ENCODE measurements at regions not wholly inside any gene's neighbourhood (a gene's known extent, or its start where the extent isn't known, plus 50 kb on each side); places are given as distances from the start of the nearest gene placed in this dataset.

- no peaks in the 10 kb centered on the region for H3K36me3 ChIP-seq (ENCODE audit: control insufficient read depth in 1 of 2, insufficient read depth in 2 of 2, low read length in 2 of 2)
- H2AFZ ChIP-seq (ENCODE audit: low read depth, low read length, poor library complexity, severe bottlenecking), result no peak overlapping the region
- H3K27me3 ChIP-seq (ENCODE audit: insufficient read depth, low read length), result no peaks in the 10 kb centered on the region
- no peaks in the 10 kb centered on the region for H3K79me2 ChIP-seq (ENCODE audit: insufficient read depth, low read length)
- intact Hi-C loops (cut with micrococcal nuclease), result no loop called here
- ChIA-PET RAD21 (ENCODE audit: low non-redundant PET in 1 of 2, low total read pairs in 2 of 2, uncharacterized antibody in 2 of 2, unreplicated experiment in 2 of 2) (no interaction called here), POLR2A (no interaction called here), CTCF (no interaction called here)
- H3K4me2 ChIP-seq (ENCODE audit: low read length), result no peak overlapping the region
- no peaks in the 10 kb centered on the region for H3K9me2 ChIP-seq (ENCODE audit: insufficient read depth)
- ATAC-seq, result no peak
- DNase-seq (ENCODE audit: low read depth, low spot score), result no peak
- H3K4me1 ChIP-seq (ENCODE audit: control insufficient read depth in 1 of 2, insufficient read depth in 2 of 2, low read length in 2 of 2), result no peaks in the 10 kb centered on the region
- H3K4me3 ChIP-seq (replicated peaks in 1 of 2; ENCODE audit: low read depth in 1 of 2, low read length in 2 of 2), result no peak overlapping the region
- H4K20me1 ChIP-seq (ENCODE audit: insufficient read depth), result no peaks in the 10 kb centered on the region
- no peak overlapping the region for H3K9ac ChIP-seq (ENCODE audit: low read length)
- H3K9me3 ChIP-seq (ENCODE audit: control insufficient read depth in 1 of 2, insufficient read depth in 1 of 2, low read depth in 1 of 2, low read length in 2 of 2), result no peaks in the 10 kb centered on the region; a peak in 1 of 4 replicates
- no peak for TF ChIP-seq ELF1 (IDR thresholded peaks at IDR 0.05; ENCODE audit: borderline replicate concordance, low read depth)
- BruUV-seq (replicated peaks), result no TSS peak
- no peak overlapping the region for H3K27ac ChIP-seq (ENCODE audit: low read depth, low read length)
Measured at GRCh38 chr3:70743754-70744153, 431.3 kb upstream of the MDFIC2 start.

- CTCF ChIA-PET, result no interaction called here
- no TSS peak for BruUV-seq (replicated peaks)
Measured at GRCh38 chr3:70742081-70742480, 429.6 kb upstream of the MDFIC2 start.

More at GRCh38 chr3:70742081-70742480, 429.6 kb upstream of the MDFIC2 start:
- Histone ChIP-seq H3K9me3 (ENCODE audit: control insufficient read depth in 1 of 2, insufficient read depth in 1 of 2, low read depth in 1 of 2, low read length in 2 of 2) (no peaks in the 10 kb centered on the region), H3K9me2 (ENCODE audit: insufficient read depth) (no peaks in the 10 kb centered on the region), H3K27me3 (ENCODE audit: insufficient read depth, low read length) (no peaks in the 10 kb centered on the region), H3K9ac (ENCODE audit: low read length) (no peak overlapping the region), H3K27ac (ENCODE audit: low read depth, low read length) (no peak overlapping the region), H2AFZ (ENCODE audit: low read depth, low read length, poor library complexity, severe bottlenecking) (no peak overlapping the region), H3K4me2 (ENCODE audit: low read length) (no peak overlapping the region), H3K4me3 (replicated peaks in 1 of 2; ENCODE audit: low read depth in 1 of 2, low read length in 2 of 2) (no peak overlapping the region), H3K79me2 (ENCODE audit: insufficient read depth, low read length) (no peaks in the 10 kb centered on the region), H4K20me1 (ENCODE audit: insufficient read depth) (no peaks in the 10 kb centered on the region), H3K4me1 (ENCODE audit: control insufficient read depth in 1 of 2, insufficient read depth in 2 of 2, low read length in 2 of 2) (no peaks in the 10 kb centered on the region), H3K36me3 (ENCODE audit: control insufficient read depth in 1 of 2, insufficient read depth in 2 of 2, low read length in 2 of 2) (no peaks in the 10 kb centered on the region)
- TF ChIP-seq REST (IDR thresholded peaks at IDR 0.05; ENCODE audit: low read depth) (no peak), CEBPB (IDR thresholded peaks at IDR 0.05; ENCODE audit: low read depth) (no peak), YY1 (IDR thresholded peaks at IDR 0.05; ENCODE audit: extremely low read depth, insufficient replicate concordance, low read depth, low read length) (no peak), EGR1 (IDR thresholded peaks at IDR 0.05; ENCODE audit: low read depth) (no peak), ZNF274 (IDR thresholded peaks at IDR 0.05; ENCODE audit: low read depth, low read length) (no peak), MAX (IDR thresholded peaks at IDR 0.05) (no peak), EZH2 (IDR thresholded peaks at IDR 0.05) (no peak), POLR2AphosphoS5 (IDR thresholded peaks at IDR 0.05; ENCODE audit: low read depth, low read length) (no peak), ELF1 (IDR thresholded peaks at IDR 0.05; ENCODE audit: borderline replicate concordance, low read depth) (no peak), FOSL1 (IDR thresholded peaks at IDR 0.05; ENCODE audit: low read depth) (no peak), TCF7L2 (IDR thresholded peaks at IDR 0.05; ENCODE audit: borderline replicate concordance, extremely low read depth, insufficient read depth, insufficient read length) (no peak)
- ChIA-PET RAD21 (ENCODE audit: low non-redundant PET in 1 of 2, low total read pairs in 2 of 2, uncharacterized antibody in 2 of 2, unreplicated experiment in 2 of 2) (no interaction called here), POLR2A (no interaction called here)
- DNase-seq (ENCODE audit: low read depth, low spot score) (no peak), ATAC-seq (no peak)
- intact Hi-C loops (cut with micrococcal nuclease), result no loop called here
